ENCODE measurements at regions not wholly inside any gene's neighbourhood (a gene's known extent, or its start where the extent isn't known, plus 50 kb on each side); places are given as distances from the start of the nearest gene placed in this dataset.

DNA sequence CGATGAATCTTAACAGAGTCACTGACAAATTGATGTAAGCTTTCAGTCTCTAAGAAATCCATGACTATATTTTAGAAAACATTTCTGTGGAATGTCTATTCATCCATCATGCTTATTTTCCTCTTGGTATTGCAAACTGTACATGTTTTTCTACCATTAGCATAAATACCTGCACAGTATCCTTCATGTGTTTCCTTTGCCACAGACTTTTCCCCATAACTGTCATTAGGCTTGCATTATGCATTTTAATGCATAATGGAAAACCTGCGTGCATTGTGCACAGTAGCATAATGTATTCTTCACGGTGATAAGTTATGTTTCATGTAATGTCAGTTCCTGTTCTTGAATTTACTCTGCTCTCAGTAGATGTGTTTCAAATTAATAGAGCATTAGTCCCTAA is 403.1 kb upstream of the EPHA3 start:
- DNase-seq (no peak), ATAC-seq (no peak)
- no peaks in the 10 kb centered on the region for H3K9me3 ChIP-seq
- no peak overlapping the region for H3K4me3 ChIP-seq
- H3K27ac ChIP-seq, result no peak overlapping the region
- in situ Hi-C loops (cut with MboI; ENCODE audit: low sequenced_read_pairs in 4 of 4) (no loop called here), intact Hi-C loops (cut with DNase I; ENCODE audit: low total_unique reads) (no loop called here)
- no peaks in the 10 kb centered on the region for H3K4me1 ChIP-seq
- H3K27me3 ChIP-seq, result no peaks in the 10 kb centered on the region
- H3K36me3 ChIP-seq, result no peaks in the 10 kb centered on the region
- TF ChIP-seq POLR2A (IDR thresholded peaks at IDR 0.05), result no peak

GRCh38 chr3:88707837-88708236 is 399.6 kb upstream of the EPHA3 start:
- intact Hi-C loops (cut with DNase I; ENCODE audit: low total_unique reads) (no loop called here), in situ Hi-C loops (cut with MboI; ENCODE audit: low sequenced_read_pairs in 4 of 4) (no loop called here)
- H3K27ac ChIP-seq, result no peak overlapping the region
- H3K27me3 ChIP-seq, result no peaks in the 10 kb centered on the region
- H3K4me3 ChIP-seq, result no peak overlapping the region
- no peaks in the 10 kb centered on the region for H3K4me1 ChIP-seq
- ATAC-seq, result no peak
- H3K9me3 ChIP-seq, result no peaks in the 10 kb centered on the region
- no peak for TF ChIP-seq POLR2A (IDR thresholded peaks at IDR 0.05)
- TF ChIP-seq CTCF (IDR thresholded peaks at IDR 0.05 in 4 of 5, conservative IDR thresholded peaks at IDR 0.05 in 1 of 5), result no peak
- DNase-seq, result no peak
- H3K36me3 ChIP-seq, result no peaks in the 10 kb centered on the region

DNA sequence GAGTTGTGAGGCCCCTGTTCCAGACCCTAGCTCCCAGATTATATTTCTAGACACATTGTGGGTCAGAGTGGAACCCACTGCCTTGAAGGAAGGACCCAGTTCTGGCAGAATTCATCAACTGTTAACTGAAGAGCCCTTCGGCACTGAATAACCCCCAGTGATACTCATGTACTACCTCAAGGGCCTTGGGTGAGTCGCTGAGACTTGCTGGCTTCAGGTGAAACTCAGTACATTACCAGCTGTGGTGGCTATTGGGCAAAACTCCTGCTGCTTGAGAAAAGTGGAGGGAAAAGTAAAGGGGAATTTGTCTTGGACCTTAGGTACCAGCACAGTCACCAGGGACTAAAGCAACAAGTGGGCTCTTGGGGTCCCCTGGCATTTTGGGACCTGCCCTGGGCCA is 394.9 kb upstream of the EPHA3 start:
- no peaks in the 10 kb centered on the region for H3K27me3 ChIP-seq
- no peaks in the 10 kb centered on the region for H3K9me3 ChIP-seq
- no peak overlapping the region for H3K27ac ChIP-seq
- DNase-seq, result no peak
- in situ Hi-C loops (cut with MboI; ENCODE audit: low sequenced_read_pairs in 4 of 4), result no loop called here
- intact Hi-C loops (cut with DNase I; ENCODE audit: low total_unique reads), result no loop called here
- no peaks in the 10 kb centered on the region for H3K4me1 ChIP-seq
- ATAC-seq, result no peak
- TF ChIP-seq CTCF (IDR thresholded peaks at IDR 0.05 in 4 of 5, conservative IDR thresholded peaks at IDR 0.05 in 1 of 5), result no peak
- TF ChIP-seq POLR2A (IDR thresholded peaks at IDR 0.05), result no peak
- H3K4me3 ChIP-seq, result no peak overlapping the region
- no peaks in the 10 kb centered on the region for H3K36me3 ChIP-seq

- no peaks in the 10 kb centered on the region for H3K4me1 ChIP-seq
- DNase-seq, result no peak
- ATAC-seq, result no peak
- no peaks in the 10 kb centered on the region for H3K9me3 ChIP-seq
- no peak for TF ChIP-seq POLR2A (IDR thresholded peaks at IDR 0.05)
- TF ChIP-seq CTCF (IDR thresholded peaks at IDR 0.05 in 4 of 5, conservative IDR thresholded peaks at IDR 0.05 in 1 of 5), result no peak
- intact Hi-C loops (cut with DNase I; ENCODE audit: low total_unique reads) (no loop called here), in situ Hi-C loops (cut with MboI; ENCODE audit: low sequenced_read_pairs in 4 of 4) (no loop called here)
- no peak overlapping the region for H3K4me3 ChIP-seq
- no peaks in the 10 kb centered on the region for H3K36me3 ChIP-seq
- no peak overlapping the region for H3K27ac ChIP-seq
- no peaks in the 10 kb centered on the region for H3K27me3 ChIP-seq
Observed at GRCh38 chr3:88713233-88713691, 394.2 kb upstream of the EPHA3 start.

DNA sequence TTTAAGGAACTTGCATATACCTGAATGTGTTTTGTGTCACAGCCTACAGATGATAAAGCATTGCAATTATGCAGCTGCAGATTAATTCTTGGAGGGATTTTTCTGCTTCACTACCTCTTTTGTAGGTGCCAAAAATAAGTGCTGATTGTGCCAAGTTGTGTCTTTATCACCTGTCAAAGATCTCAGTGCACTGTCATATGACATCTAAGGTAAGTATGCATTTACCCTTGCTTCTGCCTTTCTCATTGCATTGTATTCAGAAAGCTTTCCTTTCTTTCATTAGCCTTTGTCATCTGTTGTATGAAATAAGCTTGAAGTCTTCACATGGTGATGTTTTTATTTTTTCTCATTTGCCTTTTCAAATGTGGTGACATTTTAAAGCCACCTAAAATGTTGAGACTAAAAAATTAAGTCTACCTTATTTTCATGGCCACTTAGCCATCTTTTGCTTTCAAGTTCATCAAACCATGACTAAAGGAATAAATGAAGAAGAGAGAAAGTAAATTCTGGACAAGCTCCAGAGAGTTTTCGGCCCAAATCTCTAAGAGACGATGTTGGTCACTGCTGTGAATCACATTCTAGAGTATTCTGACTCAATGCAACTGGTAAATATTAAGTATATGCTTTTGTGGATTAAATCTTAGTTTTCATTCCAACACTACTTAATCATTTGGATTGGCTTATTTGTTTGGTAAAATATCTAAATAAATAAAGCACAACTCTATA is 381.8 kb upstream of the EPHA3 start:
- ATAC-seq (no peak), DNase-seq (no peak)
- Histone ChIP-seq H3K27ac (no peak overlapping the region), H3K36me3 (no peaks in the 10 kb centered on the region), H3K27me3 (no peaks in the 10 kb centered on the region), H3K9me3 (no peaks in the 10 kb centered on the region), H3K4me1 (no peaks in the 10 kb centered on the region), H3K4me3 (no peak overlapping the region)
- no peak for TF ChIP-seq CTCF (IDR thresholded peaks at IDR 0.05 in 4 of 5, conservative IDR thresholded peaks at IDR 0.05 in 1 of 5)
- TF ChIP-seq POLR2A (IDR thresholded peaks at IDR 0.05), result no peak
- in situ Hi-C loops (cut with MboI; ENCODE audit: low sequenced_read_pairs in 4 of 4) (no loop called here), intact Hi-C loops (cut with DNase I; ENCODE audit: low total_unique reads) (no loop called here)
